Fibroblast of skin of back (primary cell): ENCODE measurements at regions not wholly inside any gene's neighbourhood (a gene's known extent, or its start where the extent isn't known, plus 50 kb on each side); places are given as distances from the start of the nearest gene placed in this dataset.
"Not testable (repeated sequence)": the region's sequence is repeated elsewhere in the genome, so short reads cannot be mapped to it uniquely, and the experiment has no call there.

Source experiments
- DNase-seq: peaks from one replicate; pipeline ENCODE4 v3.0.0-alpha.2; 2013

DNA sequence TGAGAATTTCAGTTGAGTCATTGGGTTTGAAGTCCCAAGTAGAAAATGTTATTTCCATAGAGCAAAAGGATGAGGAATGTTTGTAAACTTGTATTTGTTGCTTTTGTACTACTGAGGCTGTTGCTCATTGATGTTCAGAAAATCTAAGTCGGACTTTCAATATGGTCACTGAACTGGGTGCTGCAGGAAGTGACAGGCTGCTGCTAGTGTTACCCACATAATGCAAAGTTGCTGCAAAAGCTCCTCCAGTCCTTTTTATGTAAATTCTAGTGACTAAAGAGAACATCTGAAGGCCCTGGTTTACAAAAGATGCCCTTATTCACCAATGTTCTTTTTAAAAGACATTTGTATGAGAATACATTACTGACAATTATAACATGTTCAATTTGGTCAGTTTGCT, 131.1 kb upstream of the FAM98A start:
- no peak for DNase-seq

DNA sequence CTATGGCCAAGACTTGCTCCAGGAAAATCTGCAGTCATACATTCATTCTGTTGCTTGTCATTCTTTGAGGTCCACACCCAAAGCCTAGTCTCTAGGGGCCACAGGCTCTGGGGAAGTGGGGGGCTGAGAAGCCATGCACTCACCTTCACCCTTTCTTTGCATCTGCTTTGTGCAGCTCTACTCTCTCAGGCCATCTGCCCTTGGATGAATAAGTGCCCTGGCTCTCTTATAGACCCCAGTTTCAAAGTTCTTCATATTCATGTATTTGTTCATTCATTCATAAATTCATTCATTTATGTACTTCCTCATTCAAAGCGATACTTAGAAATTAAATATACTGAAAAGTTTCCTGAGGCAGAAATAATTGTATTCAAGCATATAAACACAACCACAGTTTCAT, 130.3 kb upstream of the FAM98A start:
- DNase-seq, result no peak

DNA sequence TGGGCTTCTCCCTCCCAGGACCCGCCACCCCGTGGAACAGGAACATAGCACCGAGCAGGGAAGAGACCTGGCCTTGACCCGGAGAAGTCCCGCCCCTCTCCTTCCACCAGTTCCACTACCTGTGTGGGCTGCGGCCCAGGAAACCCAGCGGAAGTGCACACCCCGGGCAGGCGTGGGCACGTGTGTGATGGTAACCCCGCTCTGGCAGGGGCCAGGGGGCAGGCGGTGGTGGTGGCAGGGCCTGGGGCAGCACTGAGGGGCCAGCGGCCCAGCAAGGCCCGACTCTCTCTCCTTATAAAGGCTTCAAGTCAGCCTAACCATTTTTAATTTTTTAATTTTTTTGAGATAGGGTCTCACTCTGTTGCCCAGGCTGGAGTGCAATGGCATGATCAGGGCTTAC, 129.0 kb upstream of the FAM98A start:
- no peak for DNase-seq

DNA sequence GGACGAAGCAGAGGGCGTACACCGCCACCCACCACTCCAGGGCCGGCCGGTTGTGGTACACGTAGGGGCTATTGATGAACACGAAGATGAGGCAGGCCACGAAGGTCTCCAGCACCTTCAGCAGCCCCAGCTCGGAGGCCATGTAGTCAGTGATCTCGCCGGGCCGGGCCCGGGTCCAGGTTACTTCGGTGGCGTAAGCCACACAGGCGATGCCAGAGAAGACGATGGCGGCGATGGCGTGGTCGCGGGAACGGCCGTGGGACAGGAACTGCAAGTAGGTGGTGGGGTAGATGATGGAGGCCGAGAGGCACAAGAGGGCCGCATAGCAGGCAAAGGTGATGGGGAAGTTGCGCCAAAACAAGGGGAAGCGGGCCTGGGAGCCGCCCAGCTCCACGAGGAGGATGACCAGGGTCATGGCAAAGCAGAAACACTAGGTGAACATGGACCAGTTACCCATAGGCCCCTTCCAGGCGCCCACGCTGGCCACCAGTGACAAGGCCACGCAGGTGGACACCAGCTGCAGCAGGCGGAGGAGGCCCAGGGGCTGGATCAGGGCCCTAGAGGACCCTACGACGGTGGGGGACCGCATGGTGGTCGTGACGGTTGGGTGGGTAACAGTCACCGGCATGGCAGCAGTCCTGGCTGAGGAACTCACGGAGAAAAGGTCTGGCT, 128.4 kb upstream of the FAM98A start:
- DNase-seq, result no peak

DNA sequence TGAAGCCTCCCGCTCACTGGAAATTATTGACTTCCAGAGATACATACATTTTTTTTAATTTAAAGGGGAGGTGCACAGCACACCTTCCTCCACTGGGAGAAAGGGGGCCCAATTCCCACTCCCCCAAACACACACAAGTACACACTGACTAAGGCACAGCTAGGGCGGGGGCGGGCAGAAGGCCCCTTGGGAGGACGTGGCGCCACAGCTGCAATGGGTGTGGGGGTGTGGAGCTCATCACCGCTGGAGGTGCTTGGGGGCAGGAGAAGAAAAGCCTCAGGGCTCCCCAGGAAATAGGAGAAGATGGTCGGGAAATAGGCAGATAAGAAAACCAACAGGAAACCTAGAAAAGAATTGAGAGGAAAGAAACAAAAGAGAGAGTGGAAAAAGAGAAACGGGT, 127.3 kb upstream of the FAM98A start:
- no peak for DNase-seq

DNA sequence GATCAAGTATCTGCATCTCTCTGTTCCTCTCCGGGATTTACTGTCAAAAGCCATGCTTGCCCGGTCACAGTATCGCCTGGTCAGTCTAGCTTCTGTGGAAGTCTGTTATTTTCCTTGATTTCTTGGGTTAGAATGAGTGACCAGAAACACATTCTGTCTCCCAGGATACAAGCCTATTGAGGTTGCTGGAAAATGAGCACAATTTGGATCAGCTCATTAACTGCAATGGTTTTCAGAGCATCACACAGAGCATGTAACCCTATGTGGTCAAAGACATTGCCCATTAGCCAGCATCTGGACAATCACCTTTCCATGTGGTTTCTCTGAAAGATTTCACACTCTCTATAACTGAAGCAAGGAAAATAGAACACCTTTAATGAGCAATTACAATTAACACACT, 124.2 kb upstream of the FAM98A start:
- DNase-seq, result no peak

DNA sequence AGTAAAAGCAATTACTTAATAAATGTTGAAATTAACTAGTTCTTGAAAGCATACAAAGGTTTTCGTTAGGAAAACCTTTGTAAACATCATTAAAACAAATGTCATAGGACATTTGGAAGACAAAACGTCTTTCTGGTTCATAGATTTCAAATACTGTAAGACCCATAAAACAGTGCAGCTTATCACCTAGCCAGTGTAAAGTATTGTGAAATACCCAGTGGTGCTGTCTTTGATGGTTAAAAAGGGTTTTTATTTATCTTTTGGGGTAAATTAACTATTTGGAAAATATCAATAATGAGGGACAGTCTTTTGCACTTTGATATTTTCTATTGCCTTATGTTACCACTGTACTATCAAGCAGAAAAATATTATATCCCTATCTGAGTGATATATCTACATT, 120.0 kb upstream of the FAM98A start:
- no peak for DNase-seq

DNA sequence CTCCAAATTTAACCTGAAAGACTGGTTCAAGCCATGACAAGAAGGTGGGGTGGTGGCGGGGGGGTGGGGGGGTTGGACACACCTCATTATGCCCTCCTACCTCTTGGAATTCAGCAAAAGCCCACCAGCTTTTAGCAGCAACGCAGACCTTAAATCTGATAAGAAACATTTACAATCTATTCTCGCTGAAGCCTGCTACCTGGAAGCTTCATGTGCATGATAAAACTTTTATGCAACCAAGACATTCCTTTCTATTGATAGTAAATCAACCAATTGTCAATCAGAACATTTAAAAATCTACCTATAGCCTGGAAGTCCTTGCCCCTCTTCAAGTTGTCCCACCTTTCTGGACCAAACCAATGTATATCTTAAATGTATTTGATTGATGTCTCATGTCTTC, 113.6 kb upstream of the FAM98A start:
- no peak for DNase-seq

DNA sequence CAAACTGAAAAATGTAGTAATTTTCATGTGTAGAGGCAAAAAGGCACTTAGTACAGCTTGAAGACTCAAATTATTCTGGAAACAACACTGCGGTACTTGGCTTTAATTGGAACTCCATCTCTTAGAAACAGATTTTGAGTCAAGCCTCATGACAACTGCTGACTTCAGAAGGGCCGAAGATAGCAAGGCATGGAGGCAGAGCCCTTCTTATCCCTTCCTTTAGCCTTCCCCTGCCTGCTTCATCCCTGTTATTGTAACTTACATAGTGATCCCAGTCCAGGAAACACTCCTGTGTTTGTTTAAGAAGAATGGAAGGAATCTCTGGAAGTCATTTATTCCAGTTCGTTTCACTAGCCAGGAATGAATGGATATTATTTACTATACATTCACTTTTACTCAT, 110.9 kb upstream of the FAM98A start:
- DNase-seq, result peak; percentile 22

DNA sequence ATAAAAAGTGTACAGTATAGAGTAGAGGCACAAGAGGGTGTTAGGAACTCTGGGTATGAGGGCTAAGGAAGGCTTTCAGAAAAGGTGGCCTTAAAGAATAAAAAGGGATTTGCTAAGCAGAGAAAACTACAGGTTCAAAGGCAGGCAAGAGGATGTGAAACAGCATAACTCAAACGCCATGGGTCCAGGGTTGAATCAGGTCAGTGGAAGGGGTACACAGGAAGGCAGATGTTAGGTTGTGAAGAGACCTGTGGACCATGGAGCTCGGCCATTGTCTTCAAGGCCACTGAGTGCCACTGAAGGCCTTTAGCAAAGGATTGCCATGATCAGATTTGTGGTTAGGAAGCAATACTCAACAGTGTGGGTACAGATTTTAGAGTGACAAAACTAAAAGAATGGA, 108.2 kb upstream of the FAM98A start:
- no peak for DNase-seq

DNA sequence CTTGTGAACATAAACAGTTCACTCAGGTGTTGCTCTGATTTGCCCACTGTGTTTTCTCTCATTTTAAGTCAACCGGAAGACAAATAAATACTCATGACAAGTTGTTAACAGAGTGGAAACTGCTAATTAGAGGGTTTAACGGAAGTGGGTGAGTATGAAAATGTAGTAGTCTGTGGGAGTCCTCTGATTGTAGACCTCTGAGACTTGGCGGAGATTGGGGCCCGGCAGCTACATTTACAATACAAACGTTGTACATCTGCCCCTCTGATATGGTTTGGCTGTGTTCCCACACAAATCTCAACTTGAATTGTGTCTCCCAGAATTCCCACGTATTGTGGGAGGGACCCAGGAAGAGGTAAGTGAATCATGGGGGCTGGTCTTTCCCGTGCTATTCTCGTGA, 107.3 kb upstream of the FAM98A start:
- no peak for DNase-seq

DNA sequence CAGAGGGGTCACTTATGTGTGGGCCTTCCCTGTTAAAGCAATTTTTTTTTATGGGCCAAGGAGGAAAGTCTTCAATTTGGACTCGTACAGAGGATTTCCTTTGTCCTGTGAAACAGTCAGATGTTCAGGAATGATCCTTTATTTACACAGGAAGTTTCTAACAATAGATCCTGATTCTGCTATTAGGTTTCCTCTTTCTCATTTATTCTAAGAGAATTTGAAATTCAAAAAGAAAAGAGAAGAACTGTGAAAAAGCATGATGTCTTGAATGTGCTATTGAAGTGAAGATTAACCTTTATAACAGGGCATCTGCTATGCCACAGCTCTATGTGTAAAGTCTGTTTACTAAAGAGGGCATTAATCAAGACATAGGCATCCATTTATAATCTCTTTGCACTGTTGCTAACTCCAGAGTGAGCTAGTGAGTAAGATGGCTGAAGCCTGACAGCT, 105.3 kb upstream of the FAM98A start:
- DNase-seq, result no peak

DNA sequence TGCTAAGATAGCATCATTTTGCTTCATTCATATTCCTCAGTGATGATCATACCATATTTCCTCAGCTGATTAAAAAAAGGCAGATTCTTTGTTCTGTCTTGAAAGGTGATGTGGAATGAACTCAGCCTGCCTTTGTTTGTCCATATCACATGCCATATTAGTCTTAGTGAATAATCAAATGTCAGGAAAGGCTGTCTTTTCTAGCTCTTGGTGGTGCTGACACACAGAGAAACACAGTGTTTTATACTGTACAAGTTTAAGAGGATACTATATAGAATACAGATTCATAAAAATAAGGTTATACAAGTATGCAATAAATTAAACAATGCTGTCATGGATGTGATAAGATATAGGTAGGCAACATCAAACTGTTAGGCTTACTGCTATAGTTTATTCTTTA, 97.1 kb upstream of the FAM98A start:
- DNase-seq, result no peak

DNA sequence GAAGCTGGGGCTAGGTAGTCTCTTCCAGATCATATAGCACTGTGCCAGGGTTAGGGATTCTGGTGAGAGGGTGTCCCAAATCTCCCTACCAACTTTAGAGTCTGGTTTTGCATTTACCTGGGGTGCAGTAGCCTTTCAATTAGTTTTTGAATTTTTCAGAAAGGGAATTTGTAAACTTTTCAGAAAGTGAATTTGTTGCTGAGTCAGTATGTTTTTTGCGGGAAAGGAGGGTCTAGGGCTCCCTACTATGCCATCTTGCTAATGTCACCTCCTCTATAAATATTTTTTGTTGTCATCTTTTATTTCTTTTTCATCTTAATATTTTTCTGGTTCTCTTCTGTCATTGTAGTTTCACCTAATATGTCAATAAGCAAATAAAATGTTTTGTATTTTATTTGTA, 95.8 kb upstream of the FAM98A start:
- no peak for DNase-seq

DNA sequence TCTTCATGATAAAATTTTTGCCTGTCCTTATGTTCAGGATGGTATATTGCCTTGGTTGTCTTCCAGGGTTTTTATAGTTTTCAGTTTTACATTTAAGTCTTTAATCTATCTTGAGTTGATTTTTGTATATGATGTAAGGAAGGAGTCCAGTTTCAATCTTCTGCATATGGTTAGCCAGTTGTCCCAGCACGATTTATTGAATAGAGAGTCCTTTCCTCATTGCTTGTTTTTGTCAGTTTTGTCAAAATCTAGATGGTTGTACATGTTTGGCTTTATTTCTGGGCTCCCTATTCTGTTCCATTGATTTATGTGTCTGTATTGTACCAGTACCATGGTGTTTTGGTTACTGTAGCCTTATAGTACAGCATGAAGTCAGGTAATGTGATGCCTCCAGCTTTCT, 91.6 kb upstream of the FAM98A start:
- DNase-seq, result not testable (repeated sequence)

DNA sequence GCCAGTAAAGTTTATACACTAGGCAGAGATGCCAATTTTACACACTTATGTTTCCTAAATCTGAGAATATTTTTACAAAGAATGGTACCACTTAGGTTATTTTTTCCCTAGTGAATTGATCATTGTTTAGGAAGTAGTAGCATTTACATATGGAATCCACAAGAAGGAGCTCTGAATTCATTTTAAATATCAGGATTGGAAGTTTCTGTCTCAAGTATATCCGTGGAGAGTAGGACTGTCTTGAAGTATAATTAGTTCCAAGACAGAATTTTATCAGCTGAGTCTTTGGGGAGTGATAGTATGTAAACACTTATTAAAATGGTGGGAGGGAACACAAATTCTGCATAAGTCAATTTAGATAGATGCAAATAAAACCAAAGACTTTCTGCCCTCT, 82.3 kb upstream of the FAM98A start:
- DNase-seq, result peak; percentile 25

DNA sequence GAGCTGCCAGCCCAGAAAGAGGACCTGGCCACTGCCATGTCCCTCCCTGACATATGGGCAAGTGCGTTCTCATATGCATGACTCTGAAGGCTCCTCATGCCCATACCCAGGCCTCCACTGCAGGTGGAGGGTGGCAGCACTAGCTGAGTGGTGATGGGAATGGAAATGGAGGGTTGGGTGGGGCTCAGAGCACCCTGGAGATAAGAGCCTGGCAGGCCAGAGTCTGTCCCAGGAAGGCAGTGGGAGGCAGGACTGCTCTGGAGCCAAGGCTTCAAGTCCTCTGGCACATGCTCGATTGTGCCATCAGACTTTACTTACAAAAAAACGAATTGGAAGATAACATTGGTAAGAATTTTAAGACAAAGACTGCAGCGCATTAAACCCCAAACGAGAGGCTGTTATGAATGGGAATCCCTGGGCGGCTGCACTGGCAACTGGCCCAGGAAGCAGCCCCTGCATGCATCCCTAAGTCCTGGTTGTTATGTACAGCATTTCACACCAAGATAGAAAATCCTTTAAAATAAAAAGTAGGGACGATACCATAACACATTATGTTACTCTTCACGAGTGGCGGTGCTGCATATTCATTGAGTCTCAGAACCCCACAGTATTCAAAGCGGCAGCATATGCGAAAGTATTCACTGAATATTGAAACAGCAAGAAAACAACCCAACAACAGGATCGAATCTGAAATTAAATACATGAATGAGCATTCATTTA, 81.7 kb upstream of the FAM98A start:
- DNase-seq, result no peak

DNA sequence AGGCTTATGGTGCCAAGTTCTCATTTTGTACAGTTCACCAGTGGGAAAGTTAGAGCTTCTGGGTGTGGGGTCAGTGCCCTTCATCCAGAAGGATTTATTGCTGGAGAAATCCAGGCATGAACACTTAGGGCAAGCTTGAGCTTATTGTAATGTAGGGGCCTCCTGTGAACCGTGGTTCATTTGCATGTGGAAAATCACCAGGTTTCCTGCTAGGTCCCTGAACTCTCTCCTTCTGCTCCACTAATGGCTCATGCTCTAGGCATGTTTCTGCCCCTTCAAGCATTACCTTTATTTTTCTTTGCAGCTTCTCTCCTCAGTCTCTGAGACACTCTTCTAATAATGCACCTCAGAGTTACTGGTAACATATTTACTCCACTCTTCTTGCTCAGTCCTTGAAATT, 79.3 kb upstream of the FAM98A start:
- no peak for DNase-seq

DNA sequence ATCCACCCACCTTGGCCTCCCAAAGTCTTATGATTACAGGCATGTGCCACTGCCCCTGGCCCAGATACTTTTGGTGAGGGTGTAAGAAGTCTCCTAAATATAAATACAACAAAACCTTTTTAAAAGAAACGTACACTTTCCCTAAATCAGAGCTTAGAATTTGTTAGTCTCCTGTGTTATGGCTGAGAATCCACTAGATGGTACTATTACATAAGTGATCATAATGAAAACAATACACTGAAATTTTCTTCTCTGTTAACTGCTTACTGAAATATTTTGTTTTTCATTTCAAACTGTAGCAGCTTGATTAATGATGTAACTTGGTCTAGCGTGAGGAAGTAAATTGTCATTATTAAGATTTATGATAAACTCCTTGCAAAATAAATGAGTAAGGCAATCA, 74.8 kb upstream of the FAM98A start:
- DNase-seq, result peak; percentile 13

DNA sequence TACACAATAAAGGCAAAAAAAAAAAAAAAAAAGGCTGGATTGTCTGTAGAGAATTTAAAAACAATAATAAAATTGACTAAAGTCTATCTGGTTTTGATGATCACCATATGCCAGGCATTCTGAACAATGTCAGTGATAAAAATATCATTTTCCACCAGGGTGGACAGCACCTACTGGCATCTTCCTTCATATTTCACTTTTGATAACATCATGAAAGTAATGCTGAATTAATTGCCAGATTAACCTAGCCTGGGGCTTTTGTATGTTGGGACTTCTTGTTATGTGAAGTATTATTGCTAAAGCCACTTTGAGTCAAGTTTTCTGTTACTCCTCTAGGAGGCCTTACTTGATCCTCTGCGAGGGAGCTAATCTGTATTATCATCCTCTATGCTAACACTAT, 73.8 kb upstream of the FAM98A start:
- DNase-seq, result no peak

DNA sequence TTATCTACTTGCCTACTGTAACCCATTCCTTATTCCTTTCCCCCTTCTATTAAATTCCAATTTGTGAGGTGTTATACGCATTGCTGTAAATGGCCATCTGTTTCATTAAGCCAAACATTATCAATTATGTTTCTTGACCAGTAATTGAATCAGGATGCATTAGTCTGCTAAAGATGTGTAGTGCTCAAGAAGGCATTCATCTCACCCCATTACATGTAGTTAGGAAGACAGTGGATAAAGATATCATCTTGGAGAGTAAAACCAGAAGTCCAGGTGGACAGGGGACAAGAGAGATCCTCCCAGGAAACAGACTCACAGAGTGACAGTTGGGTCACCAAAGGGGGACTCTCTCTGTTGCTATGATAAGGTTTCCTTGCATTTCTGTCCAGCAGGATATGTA, 73.3 kb upstream of the FAM98A start:
- no peak for DNase-seq

DNA sequence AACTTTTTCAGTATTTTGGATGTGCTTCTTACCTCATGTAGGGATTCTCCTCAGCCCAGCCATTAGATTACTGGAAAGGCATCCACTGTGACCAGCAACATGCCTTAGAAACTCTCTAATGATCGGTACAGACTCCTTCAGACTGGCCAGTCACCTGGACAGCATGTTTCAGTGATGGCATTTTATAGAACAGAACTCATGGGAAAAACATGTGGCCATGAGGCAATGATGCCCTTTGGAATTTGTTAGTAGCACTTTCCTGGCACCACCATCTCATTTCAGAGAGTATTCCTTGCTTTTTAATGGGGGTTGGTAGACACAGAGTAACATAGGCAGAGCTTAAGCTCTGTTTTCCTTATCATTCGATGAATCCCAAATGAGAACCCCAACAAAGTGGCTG, 72.1 kb upstream of the FAM98A start:
- DNase-seq, result no peak

DNA sequence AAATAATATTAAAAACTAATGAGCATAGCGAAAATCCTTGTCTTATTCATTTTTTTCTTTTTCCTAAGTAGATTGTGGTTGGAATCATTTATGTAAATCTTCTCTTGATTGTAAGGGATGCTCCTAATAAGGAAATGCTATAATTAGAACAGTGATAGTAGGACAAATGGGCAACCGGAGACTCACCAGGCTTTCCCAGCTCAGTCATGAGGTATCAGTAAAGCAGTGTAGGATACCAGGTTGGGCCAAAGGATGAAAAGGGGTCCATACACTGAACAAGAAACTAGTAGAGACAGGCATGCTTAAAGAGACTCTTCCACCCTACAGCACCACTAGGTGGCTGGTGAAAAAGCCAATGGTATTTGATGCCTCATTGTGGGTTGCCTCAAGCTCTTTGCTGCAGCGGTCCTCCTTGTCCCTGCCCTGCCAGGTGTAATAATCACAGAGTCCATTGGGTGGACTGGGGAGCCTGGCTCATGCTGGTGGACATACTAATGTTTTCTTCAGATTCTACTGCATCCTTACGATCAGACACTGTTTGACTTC, 71.4 kb upstream of the FAM98A start:
- no peak for DNase-seq

DNA sequence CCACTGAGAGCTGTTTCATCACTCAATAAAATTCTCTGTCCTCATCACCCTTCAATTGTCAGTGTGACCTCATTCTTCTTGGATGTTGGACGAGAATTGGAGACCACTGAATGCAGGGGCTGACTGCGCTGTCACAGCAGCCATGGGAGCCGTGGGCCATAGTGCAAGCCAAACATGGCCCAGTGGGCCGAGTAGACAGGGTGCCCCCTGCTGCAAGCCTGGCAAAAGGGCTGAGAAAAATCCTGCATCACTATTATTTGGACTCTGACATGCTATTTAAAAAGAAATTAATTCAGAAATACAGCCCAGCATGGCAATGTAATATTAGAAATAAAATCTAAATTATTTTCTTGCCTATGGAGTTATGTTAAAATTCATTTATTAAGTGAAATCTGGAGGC, 67.8 kb upstream of the FAM98A start:
- no peak for DNase-seq
